HG02970 (cell line): ENCODE measurements at regions not wholly inside any gene's neighbourhood (a gene's known extent, or its start where the extent isn't known, plus 50 kb on each side); places are given as distances from the start of the nearest gene placed in this dataset.
"Not testable (repeated sequence)": the region's sequence is repeated elsewhere in the genome, so short reads cannot be mapped to it uniquely, and the experiment has no call there.

Experiments
- ATAC-seq: cut with Tn5 transposase; IDR thresholded peaks from one replicate; pipeline ENCODE4 v1.9.1; 2021; ENCODE audit warnings: mild to moderate bottlenecking, moderate library complexity, moderate number of reproducible peaks; ENCODE audit not compliant: unreplicated experiment, low FRiP score

GRCh38 chr13:22748866-22749577 lies 431.8 kb upstream of the SGCG start:
- ATAC-seq: no peak

GRCh38 chr13:22749626-22750025 lies 431.2 kb upstream of the SGCG start:
- no peak for ATAC-seq

DNA sequence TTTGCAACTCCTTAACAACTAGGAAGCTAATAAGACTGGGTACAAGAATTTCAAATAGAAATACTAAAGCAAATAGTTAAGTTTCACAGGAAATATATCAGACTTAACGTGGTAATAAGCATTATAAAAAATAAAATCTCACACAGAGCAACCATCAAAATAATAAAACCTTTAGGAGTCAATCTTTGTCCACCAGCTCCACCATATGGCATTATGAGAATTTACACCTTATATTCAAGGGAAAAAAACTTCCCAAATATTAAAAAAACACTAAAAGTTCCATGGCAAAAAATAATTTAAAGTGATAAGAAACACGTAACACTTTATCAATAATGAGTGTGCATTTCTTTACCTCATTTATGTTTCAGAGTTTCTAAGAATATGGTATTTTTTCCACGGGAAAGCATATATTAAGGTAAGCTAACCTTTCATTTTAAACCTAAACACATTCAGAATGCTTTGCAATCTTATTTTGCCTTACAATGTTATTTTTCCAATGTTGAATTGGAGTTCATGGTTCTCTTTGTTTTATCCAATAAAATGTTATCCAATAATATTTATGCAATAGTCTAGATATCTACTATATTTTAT lies 423.2 kb upstream of the SGCG start:
- no peak for ATAC-seq

GRCh38 chr13:22758245-22758644 lies 422.5 kb upstream of the SGCG start:
- ATAC-seq: no peak

DNA sequence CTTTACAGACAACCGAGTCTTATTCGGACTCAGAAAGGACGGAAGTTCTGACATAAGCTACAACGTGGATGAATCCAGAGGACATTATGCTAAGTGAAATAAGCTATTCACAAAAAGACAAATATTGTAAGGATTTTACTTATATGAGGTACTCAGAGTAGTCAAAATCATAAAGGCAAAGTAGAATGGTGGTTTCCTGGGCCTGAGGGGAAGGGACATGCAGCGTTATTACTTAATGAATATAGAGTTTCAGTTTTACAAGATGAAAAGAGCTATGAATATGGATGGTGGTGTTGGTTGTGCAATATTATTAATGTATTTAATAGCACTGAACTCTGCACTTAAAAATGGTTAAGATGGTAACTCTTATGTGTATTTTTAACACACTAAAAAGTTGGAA lies 419.1 kb upstream of the SGCG start:
- no peak for ATAC-seq

- ATAC-seq: no peak
These were observed 415.2 kb upstream of the SGCG start for GRCh38 chr13:22765547-22765946.

- ATAC-seq: no peak
These were observed 409.9 kb upstream of the SGCG start for GRCh38 chr13:22770891-22771290.

GRCh38 chr13:22773465-22773864 lies 407.3 kb upstream of the SGCG start:
- no peak for ATAC-seq

GRCh38 chr13:22776394-22777186 lies 404.2 kb upstream of the SGCG start:
- no peak for ATAC-seq

DNA sequence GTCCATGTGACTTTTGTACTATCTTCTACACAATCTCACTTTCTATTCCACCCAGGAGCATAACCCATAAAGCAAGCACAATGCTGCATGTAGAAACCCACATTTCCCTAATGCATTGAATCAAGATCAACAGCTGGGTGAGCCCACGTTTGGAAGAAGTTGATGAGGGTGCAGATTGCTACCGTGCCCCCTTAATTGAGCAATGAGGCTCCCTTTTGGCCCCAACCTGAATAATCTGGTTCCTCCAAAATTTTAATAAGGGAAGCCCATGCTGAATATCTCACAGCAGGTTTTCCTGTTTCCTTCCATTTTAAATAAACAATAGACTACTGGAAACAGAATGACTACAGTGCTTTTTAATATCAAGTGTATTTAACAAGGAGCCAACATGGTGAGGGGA lies 403.6 kb upstream of the SGCG start:
- no peak for ATAC-seq

DNA sequence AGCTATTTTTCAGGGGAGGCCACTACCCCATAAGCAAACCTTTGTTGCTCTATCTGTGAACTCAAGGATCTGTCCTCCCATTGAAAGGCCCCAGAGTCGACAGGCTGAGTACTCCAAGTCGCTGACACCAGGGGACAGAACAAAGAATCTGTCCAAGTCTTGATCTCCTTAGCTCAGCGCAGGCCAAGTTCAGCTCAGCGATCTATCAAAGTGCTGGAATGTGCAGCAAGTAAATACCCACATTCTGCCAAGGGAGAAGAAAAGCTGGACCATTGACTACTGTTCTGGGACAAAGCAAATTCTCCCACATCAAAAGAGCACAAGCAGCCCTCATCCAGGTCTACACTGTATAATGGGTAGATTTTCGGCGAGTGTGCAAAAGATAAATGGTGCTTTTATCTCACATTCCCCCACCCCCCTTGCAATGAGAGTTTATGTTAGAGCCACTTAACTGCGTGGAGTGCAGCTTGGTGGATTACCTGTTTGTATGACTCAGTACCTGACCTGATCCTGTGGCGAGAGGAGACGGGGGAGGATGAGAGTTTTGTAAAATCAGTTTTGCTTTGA lies 391.7 kb upstream of the SGCG start:
- no peak for ATAC-seq

DNA sequence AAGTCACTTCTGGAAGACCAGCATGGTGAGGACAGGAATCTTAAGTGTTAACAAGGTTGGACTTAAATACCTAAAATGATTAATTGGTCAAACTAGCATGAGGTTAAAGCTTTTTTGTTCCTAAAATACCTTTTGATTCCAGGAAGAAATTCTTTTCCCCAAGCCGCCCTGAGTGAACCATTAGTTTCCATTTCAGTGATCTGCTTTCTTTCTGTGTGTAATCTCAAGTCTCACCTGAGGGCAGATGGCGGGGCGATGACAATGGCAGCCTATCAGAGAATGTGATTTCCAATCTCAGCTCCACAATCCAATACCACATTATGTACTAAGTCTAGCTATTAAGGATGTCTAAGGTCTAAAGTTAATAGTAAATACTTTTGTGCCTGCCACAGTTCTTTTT lies 390.9 kb upstream of the SGCG start:
- ATAC-seq: no peak

DNA sequence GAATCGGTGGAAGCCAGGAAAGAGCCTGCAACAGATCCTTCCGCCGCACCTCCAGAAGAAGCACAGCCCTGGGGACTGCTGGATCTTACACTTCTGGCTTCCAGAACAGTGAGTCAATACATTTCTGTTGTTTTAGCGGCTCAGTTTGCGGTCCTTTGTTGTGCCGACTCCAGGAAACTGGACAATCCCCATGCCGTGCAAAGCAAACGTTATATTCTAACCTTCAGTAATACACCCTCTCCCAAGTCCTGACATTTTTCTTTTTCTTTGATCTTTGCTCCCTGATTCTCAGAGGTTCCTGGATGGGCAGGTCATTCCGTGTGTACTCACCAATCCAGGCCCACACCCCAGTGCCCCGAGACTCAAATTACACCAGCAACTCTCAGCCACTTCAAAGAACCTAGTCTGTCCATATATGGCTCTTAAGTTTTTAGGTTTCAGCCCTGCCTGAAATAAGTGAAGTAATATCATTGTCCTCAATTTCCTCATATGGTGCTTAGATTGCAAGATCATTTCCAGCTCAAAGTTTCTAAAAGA lies 387.1 kb upstream of the SGCG start:
- no peak for ATAC-seq

GRCh38 chr13:22800526-22801401 lies 380.0 kb upstream of the SGCG start:
- no peak for ATAC-seq

DNA sequence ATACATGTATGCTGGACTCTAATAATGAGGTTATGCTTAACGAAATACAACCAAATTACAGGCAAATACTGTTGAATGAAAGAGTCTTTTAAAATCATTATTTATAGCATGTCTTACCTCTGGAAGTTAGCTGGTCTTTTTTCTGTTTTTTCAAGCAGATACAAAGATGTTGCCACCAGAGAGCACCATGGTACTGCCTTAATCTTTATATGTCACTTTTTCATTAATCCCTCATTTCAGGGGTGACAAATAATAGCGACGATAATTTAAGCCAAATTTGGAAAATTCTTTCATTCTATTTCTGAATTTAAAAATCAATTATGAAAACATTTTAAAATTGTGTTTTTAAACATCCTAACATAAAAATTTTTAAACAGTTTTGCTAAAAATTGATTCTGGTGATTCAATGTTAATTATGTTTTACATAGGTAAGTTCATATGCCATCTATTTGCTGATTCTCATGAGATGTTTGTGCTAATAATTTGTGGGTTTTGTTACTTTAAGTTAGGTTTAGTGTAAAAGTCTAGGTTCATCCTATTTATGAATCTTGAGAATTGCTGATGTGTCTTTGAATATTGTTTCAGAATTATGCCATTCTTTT lies 379.3 kb upstream of the SGCG start:
- ATAC-seq: no peak

- ATAC-seq: no peak
These were observed 368.0 kb upstream of the SGCG start for GRCh38 chr13:22812793-22813192.

- not testable (repeated sequence) for ATAC-seq
These were observed 367.0 kb upstream of the SGCG start for GRCh38 chr13:22813531-22814377.

- not testable (repeated sequence) for ATAC-seq
These were observed 366.3 kb upstream of the SGCG start for GRCh38 chr13:22814433-22814832.

- ATAC-seq: no peak
These were observed 359.2 kb upstream of the SGCG start for GRCh38 chr13:22821589-22821988.
